Astrocyte of the spinal cord (primary cell): ENCODE measurements at regions not wholly inside any gene's neighbourhood (a gene's known extent, or its start where the extent isn't known, plus 50 kb on each side); places are given as distances from the start of the nearest gene placed in this dataset.
A peak's percentile ranks its signal among the peaks of the same experiment; 100 is the strongest.
"Not testable (repeated sequence)": the region's sequence is repeated elsewhere in the genome, so short reads cannot be mapped to it uniquely, and the experiment has no call there.

Source experiments
- DNase-seq: peaks from one replicate; pipeline ENCODE4 v3.0.0; 2011; ENCODE audit warnings: low read depth, low spot score
- H3K4me3 ChIP-seq: 2 replicates; pipeline ENCODE4 v1.5.1; 2011; ENCODE audit warnings: low read depth, mild to moderate bottlenecking, low read length, moderate library complexity
- in situ Hi-C: cut with HindIII; loops from 2 replicates; pipeline ENCODE4 v1.10.0; 2017; ENCODE audit warnings: low sequenced_read_pairs
- TF ChIP-seq, protein P1 (sequence below): IDR thresholded peaks from 2 replicates; pipeline ENCODE4 v1.5.1; 2012; ENCODE audit warnings: low read depth, mild to moderate bottlenecking, low read length, inconsistent platforms

DNA sequence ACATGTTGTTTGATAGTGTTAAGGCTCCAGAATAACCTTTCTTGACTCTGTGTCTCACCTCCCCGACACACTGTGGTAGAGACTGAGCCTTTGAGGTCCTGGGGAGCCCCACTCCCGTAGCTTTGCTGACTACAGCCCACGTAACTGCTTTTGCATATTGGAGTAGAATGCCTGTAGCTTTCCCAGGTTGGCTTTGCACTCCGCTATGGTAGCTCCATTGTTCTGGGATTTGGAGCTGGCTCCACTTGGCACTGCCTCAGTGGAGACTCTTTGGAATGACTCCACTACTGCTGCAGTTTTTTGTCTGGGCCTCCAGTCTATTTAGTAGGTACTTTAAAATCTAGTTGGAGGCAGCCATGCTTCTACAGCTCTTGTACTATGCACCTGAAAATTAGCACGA is 56.2 kb upstream of the ANXA1 start:
- in situ Hi-C loops, result no loop called here
- H3K4me3 ChIP-seq, result no peak overlapping the region
- no peak for DNase-seq
- TF ChIP-seq, protein P1, sequence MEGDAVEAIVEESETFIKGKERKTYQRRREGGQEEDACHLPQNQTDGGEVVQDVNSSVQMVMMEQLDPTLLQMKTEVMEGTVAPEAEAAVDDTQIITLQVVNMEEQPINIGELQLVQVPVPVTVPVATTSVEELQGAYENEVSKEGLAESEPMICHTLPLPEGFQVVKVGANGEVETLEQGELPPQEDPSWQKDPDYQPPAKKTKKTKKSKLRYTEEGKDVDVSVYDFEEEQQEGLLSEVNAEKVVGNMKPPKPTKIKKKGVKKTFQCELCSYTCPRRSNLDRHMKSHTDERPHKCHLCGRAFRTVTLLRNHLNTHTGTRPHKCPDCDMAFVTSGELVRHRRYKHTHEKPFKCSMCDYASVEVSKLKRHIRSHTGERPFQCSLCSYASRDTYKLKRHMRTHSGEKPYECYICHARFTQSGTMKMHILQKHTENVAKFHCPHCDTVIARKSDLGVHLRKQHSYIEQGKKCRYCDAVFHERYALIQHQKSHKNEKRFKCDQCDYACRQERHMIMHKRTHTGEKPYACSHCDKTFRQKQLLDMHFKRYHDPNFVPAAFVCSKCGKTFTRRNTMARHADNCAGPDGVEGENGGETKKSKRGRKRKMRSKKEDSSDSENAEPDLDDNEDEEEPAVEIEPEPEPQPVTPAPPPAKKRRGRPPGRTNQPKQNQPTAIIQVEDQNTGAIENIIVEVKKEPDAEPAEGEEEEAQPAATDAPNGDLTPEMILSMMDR, result no peak

DNA sequence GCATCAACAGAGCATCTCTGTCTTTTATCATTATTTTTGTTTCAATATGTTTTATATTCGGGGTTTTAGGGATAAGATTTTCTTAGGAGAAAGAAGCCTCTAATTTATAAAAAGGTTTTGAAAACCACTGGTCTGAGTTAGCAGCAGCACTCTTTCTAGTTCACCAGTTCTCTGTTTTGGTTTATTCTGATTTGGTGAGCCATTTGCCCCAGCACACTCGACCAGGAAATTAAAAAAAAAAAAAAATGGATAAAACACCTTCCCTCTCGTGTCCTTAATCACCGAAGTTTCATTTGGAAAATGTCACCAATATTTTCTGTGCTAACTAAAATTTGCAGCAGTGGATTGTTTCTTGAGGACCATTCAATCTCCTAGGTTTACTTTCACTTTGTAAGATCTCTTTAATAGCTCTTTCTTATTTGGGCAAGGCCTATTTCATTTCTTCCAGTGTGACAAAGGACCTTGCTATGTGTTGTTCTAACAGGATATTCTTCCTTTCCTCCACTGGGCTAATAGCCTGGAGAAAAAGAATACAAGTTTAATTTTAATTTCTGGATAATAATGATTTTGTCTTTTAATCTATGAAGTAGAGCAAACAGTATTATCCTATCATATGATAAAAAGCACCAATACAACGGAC is 57.8 kb upstream of the ANXA1 start:
- TF ChIP-seq, protein P1, result no peak

DNA sequence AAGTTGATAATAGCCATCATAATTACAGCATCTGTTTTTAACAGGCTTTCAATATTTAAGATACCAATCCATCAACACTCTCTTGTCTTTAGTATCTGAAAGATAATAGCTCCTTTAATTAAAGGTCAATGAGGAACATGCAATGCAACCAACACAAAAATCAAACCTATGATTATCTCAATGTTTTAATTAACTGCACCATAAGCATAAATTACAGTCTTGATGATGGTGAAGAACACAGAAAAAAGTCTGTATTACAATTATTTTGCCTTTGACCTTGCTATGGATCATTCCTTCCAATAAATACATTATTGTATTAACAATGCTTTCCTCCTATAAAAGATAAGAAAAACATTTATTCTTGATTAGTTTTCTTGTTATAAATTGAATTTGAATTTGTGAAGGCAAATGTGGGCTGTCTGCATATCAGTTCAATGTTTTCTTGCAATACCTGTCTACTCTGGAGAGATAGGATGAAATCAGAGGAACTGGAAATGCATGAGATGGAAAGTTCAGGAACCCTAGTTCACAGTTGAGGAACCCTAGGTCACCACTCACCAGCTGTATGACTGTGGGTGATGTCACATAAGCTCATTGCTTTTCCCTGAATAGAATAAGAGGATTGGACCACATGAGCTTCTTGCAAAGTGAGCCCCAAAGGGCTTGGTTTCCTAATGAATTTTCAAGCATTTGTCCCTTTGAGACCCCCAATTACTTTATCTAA is 58.5 kb upstream of the ANXA1 start:
- DNase-seq, result no peak
- no peak overlapping the region for H3K4me3 ChIP-seq
- TF ChIP-seq, protein P1, result no peak
- in situ Hi-C loops, result no loop called here

More for the DNA sequence above, 57.8 kb upstream of the ANXA1 start:
- H3K4me3 ChIP-seq, result no peak overlapping the region
- in situ Hi-C loops, result no loop called here
- DNase-seq, result peak; percentile 38

DNA sequence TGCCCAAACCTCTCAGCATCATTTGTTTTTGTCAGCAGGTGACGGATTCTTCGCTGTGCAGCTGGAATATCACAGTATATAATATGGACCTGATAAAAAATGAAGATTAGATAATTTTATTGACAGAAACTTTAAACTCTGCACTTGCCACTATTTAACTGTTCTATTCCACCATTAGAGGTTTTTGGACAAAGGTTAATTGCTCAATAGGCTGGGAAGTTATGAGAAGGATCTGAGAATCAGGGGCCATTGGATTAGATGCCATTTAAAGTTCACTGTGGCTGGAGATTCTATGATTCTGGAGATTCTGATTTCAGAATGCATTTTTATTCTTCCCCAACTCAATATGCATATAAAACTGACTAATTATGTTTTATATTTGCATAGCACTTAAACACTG is 59.8 kb upstream of the ANXA1 start:
- DNase-seq, result no peak
- no peak overlapping the region for H3K4me3 ChIP-seq
- TF ChIP-seq, protein P1, result no peak
- in situ Hi-C loops, result no loop called here

DNA sequence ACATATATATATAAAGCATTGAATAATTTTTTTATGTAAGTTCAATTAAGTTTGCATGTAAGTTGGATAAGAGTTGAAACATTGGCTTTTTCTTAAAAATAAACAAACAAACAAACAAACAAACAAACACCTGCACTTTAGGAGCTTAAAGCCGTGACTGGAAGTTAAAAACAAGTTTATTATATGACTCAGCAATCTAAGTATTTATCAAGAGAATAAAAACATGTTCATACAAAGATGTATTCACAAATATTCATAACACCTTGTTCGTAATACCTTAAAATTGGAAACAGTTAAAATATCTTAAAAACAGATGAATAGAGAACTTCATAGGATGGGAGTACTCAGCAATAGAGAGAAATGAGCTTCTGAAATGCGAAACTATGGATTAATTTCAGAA is 61.5 kb upstream of the ANXA1 start:
- in situ Hi-C loops, result no loop called here
- TF ChIP-seq, protein P1, result no peak
- no peak overlapping the region for H3K4me3 ChIP-seq

DNA sequence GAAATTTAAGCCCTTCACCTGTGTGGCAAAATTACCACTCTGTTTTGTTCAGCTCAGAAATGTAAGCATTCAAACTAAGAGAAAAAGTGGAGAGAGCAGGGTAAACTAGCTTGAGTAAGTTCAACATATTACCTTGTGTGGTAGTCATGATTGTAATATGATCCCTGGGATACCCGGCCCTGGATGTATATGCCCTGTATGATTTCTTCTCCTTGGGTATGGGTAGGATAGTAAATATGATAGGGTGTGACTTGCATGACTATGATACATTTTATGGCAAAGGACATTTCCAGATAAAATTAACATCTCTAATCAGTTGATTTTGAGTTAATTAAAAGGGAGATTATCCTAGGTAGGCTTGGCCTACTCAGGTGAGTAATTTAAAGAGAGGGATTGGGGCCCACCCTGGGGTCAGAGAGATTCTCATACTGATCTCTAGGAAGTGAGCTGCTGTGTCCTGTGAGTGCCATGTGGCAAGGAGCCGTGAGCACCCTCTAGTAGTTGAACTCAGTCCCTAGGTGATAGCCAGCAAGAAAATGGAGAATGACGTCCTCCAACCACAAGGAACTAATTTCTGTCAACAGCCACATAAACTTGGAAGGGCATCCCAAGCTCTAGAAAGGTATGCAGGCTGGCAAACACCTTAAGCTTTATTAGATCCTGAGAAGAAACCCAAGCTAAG is 62.2 kb upstream of the ANXA1 start:
- DNase-seq, result no peak
- in situ Hi-C loops, result no loop called here
- TF ChIP-seq, protein P1, result no peak
- no peak overlapping the region for H3K4me3 ChIP-seq

More for the DNA sequence above, 61.5 kb upstream of the ANXA1 start:
- no peak for DNase-seq

DNA sequence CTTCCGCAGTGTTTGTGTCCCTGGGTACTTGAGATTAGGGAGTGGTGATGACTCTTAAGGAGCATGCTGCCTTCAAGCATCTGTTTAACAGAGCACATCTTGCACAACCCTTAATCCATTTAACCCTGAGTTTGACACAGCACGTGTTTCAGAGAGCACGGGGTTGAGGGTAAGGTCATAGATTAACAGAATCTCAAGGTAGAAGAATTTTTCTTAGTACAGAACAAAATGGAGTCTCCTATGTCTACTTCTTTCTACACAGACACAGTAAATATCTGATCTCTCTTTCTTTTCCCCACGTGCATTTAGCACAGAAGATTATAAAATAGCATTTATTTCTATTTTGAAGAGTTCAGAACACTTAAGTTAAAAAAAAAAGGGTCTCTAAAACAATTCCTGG is 63.8 kb upstream of the ANXA1 start:
- DNase-seq, H3K4me3 ChIP-seq, in situ Hi-C loops: not testable (repeated sequence)
